Kidney glomerular epithelial cell (primary cell): ENCODE measurements at regions not wholly inside any gene's neighbourhood (a gene's known extent, or its start where the extent isn't known, plus 50 kb on each side); places are given as distances from the start of the nearest gene placed in this dataset.

ENCODE experiments used
- DNase-seq: peaks from one replicate; lab custom pipeline; 2025; lab: John Stamatoyannopoulos, UW

GRCh38 chr13:63107179-63107943 is 1691.7 kb upstream of the PCDH20 start:
- no peak for DNase-seq

GRCh38 chr13:63094717-63095116 is 1679.1 kb upstream of the PCDH20 start:
- DNase-seq, result no peak

- DNase-seq, result no peak
Measured at GRCh38 chr13:63093907-63094469, 1678.3 kb upstream of the PCDH20 start.

- DNase-seq, result no peak
Measured at GRCh38 chr13:63092456-63092855, 1676.8 kb upstream of the PCDH20 start.

- DNase-seq, result no peak
Measured at GRCh38 chr13:63090524-63090923, 1674.9 kb upstream of the PCDH20 start.

GRCh38 chr13:63088226-63088625 is 1672.6 kb upstream of the PCDH20 start:
- no peak for DNase-seq

GRCh38 chr13:63086286-63086685 is 1670.6 kb upstream of the PCDH20 start:
- no peak for DNase-seq

- no peak for DNase-seq
Measured at GRCh38 chr13:63085851-63086250, 1670.2 kb upstream of the PCDH20 start.

- no peak for DNase-seq
Measured at GRCh38 chr13:63081400-63082014, 1665.9 kb upstream of the PCDH20 start.

- DNase-seq, result no peak
Measured at GRCh38 chr13:63075126-63075525, 1659.5 kb upstream of the PCDH20 start.

GRCh38 chr13:63050287-63050686 is 1634.6 kb upstream of the PCDH20 start:
- DNase-seq, result no peak

GRCh38 chr13:63048653-63049052 is 1633.0 kb upstream of the PCDH20 start:
- DNase-seq, result no peak

- no peak for DNase-seq
Measured at GRCh38 chr13:63044589-63045313, 1629.1 kb upstream of the PCDH20 start.

- no peak for DNase-seq
Measured at GRCh38 chr13:63042686-63043085, 1627.0 kb upstream of the PCDH20 start.

- DNase-seq, result no peak
Measured at GRCh38 chr13:63041640-63042414, 1626.2 kb upstream of the PCDH20 start.

GRCh38 chr13:63026285-63026797 is 1610.7 kb upstream of the PCDH20 start:
- no peak for DNase-seq

- no peak for DNase-seq
Measured at GRCh38 chr13:63025741-63026140, 1610.1 kb upstream of the PCDH20 start.

- no peak for DNase-seq
Measured at GRCh38 chr13:63024458-63024857, 1608.8 kb upstream of the PCDH20 start.

- DNase-seq, result no peak
Measured at GRCh38 chr13:63011996-63012395, 1596.3 kb upstream of the PCDH20 start.

GRCh38 chr13:63010072-63010658 is 1594.5 kb upstream of the PCDH20 start:
- no peak for DNase-seq

GRCh38 chr13:63005625-63006024 is 1590.0 kb upstream of the PCDH20 start:
- no peak for DNase-seq
